IMR-90 (cell line): ENCODE measurements at regions not wholly inside any gene's neighbourhood (a gene's known extent, or its start where the extent isn't known, plus 50 kb on each side); places are given as distances from the start of the nearest gene placed in this dataset.
"Not testable (repeated sequence)": the region's sequence is repeated elsewhere in the genome, so short reads cannot be mapped to it uniquely, and the experiment has no call there.

Experiments
- BHLHE40 ChIP-seq: fragments of 150-350 bp; IDR thresholded peaks from 2 replicates; pipeline ENCODE4 v1.6.1; 2016; ENCODE audit warnings: mild to moderate bottlenecking, low read depth, low read length
- CTCF ChIP-seq: conservative IDR thresholded peaks from 2 replicates; pipeline ENCODE4 v1.5.1; 2012; ENCODE audit warnings: mild to moderate bottlenecking, low read depth, low read length, improper control_type of control experiment
- POLR2A ChIP-seq: IDR thresholded peaks from 2 replicates; pipeline ENCODE4 v1.6.1; 2012; ENCODE audit warnings: mild to moderate bottlenecking, low read depth, low read length
- RAD21 ChIP-seq: IDR thresholded peaks from 2 replicates; pipeline ENCODE4 v1.6.1; 2012; ENCODE audit warnings: low read length, improper control_type of control experiment
- RCOR1 ChIP-seq: IDR thresholded peaks from 2 replicates; pipeline ENCODE4 v1.6.1; 2012; ENCODE audit warnings: mild to moderate bottlenecking, low read length, improper control_type of control experiment; ENCODE audit not compliant: insufficient replicate concordance
- RFX5 ChIP-seq: IDR thresholded peaks from 2 replicates; pipeline ENCODE4 v1.8.0; 2012; ENCODE audit warnings: low read depth, mild to moderate bottlenecking, low read length, moderate library complexity

GRCh38 chr14:89506891-89507452 lies 89.9 kb upstream of the FOXN3 start:
- TF ChIP-seq CTCF, POLR2A, RCOR1, RFX5, RAD21, BHLHE40: not testable (repeated sequence)
